ENCODE measurements at regions not wholly inside any gene's neighbourhood (a gene's known extent, or its start where the extent isn't known, plus 50 kb on each side); places are given as distances from the start of the nearest gene placed in this dataset.
"Not testable (repeated sequence)": the region's sequence is repeated elsewhere in the genome, so short reads cannot be mapped to it uniquely, and the experiment has no call there.

- not testable (repeated sequence) for TF ChIP-seq CTCF (IDR thresholded peaks at IDR 0.05 in 2 of 3, conservative IDR thresholded peaks at IDR 0.05 in 1 of 3; ENCODE audit: control insufficient read depth in 2 of 3, extremely low read depth in 1 of 3, insufficient read depth in 1 of 3, low read depth in 3 of 3, low read length in 3 of 3); JUND (IDR thresholded peaks at IDR 0.05; ENCODE audit: low read depth, low read length); MXI1 (IDR thresholded peaks at IDR 0.05; ENCODE audit: low read depth, low read length); SP1 (IDR thresholded peaks at IDR 0.05; ENCODE audit: low read depth, low read length); ATF3 (IDR thresholded peaks at IDR 0.05; ENCODE audit: borderline replicate concordance, extremely low read depth, low read depth, low read length); RCOR1 (conservative IDR thresholded peaks at IDR 0.05; ENCODE audit: low read depth, low read length); IRF4 (IDR thresholded peaks at IDR 0.05; ENCODE audit: low read depth, low read length)
Measured at GRCh38 chr17:47062851-47063250, 83.8 kb upstream of the RPRML start.
